Activated CD8-positive, alpha-beta T cell treated with anti-CD3 and anti-CD28 coated beads for 36 hours (primary cell): ENCODE measurements at regions not wholly inside any gene's neighbourhood (a gene's known extent, or its start where the extent isn't known, plus 50 kb on each side); places are given as distances from the start of the nearest gene placed in this dataset.

Experiments used
- ATAC-seq: fragments of 200-7000 bp; cut with Tn5 transposase; one replicate; pipeline ENCODE4 v1.10.0; 2021; ENCODE audit warnings: mild to moderate bottlenecking, moderate library complexity
- CTCF ChIA-PET: fragments of 350-600 bp; sonication (Branson Sonifier 250); formaldehyde crosslinking; loops from one replicate; lab custom pipeline; 2021; ENCODE audit warnings: antibody characterized with exemption; lab: Charles Lee
- POLR2A ChIA-PET: fragments of 350-600 bp; sonication (Branson Sonifier 250); formaldehyde crosslinking; loops from one replicate; lab custom pipeline; 2021; ENCODE audit warnings: antibody characterized with exemption; lab: Charles Lee
- DNase-seq: peaks from one replicate; pipeline ENCODE4 v3.0.0-alpha.2; 2020
- H3K27ac Mint-ChIP-seq: one replicate; pipeline ENCODE4 v1.8.0; 2021; ENCODE audit warnings: mild to moderate bottlenecking, mixed read lengths
- H3K27me3 Mint-ChIP-seq: one replicate; pipeline ENCODE4 v1.8.0; 2021; ENCODE audit warnings: mixed read lengths
- H3K36me3 Mint-ChIP-seq: one replicate; pipeline ENCODE4 v1.8.0; 2021; ENCODE audit warnings: low read depth, mixed read lengths
- H3K4me1 Mint-ChIP-seq: one replicate; pipeline ENCODE4 v1.8.0; 2021; ENCODE audit warnings: low read depth, mixed read lengths
- H3K4me3 Mint-ChIP-seq: one replicate; pipeline ENCODE4 v1.8.0; 2021; ENCODE audit warnings: mild to moderate bottlenecking, moderate library complexity, mixed read lengths
- H3K9me3 Mint-ChIP-seq: one replicate; pipeline ENCODE4 v1.8.0; 2021; ENCODE audit warnings: mixed read lengths
- CTCF ChIP-seq: fragments of 200-600 bp; IDR thresholded peaks from one replicate; pipeline ENCODE4 v1.8.0; 2022; ENCODE audit warnings: antibody characterized with exemption, mild to moderate bottlenecking
- intact Hi-C: fragments of 100-400 bp; cut with micrococcal nuclease; formaldehyde crosslinking; loops from one replicate; pipeline ENCODE4 v1.10.0; 2022

- intact Hi-C loops, result no loop called here
- peaks cover 10% of the 10 kb centered on the region for H3K27me3 Mint-ChIP-seq
- H3K36me3 Mint-ChIP-seq, result no peaks in the 10 kb centered on the region
- DNase-seq (no peak), ATAC-seq (no peak)
- ChIA-PET CTCF (interaction anchor here (0.8 kb wide), 1 partner anchor 53 kb away, joined by 3 read pairs; no protein-coding TSS in a partner anchor), POLR2A (no interaction called here)
- TF ChIP-seq CTCF, result no peak
- no peak overlapping the region for H3K4me3 Mint-ChIP-seq
- H3K4me1 Mint-ChIP-seq, result no peaks in the 10 kb centered on the region
- H3K9me3 Mint-ChIP-seq, result peaks cover 1% of the 10 kb centered on the region
- H3K27ac Mint-ChIP-seq, result no peak overlapping the region
Measured at GRCh38 chr17:5798094-5798493, 213.8 kb upstream of the NLRP1 start.

GRCh38 chr17:5800131-5800530, 215.8 kb upstream of the NLRP1 start:
- no peaks in the 10 kb centered on the region for H3K9me3 Mint-ChIP-seq
- TF ChIP-seq CTCF, result no peak
- intact Hi-C loops, result no loop called here
- DNase-seq, result no peak
- no peaks in the 10 kb centered on the region for H3K4me1 Mint-ChIP-seq
- H3K27me3 Mint-ChIP-seq, result peaks cover 16% of the 10 kb centered on the region
- H3K36me3 Mint-ChIP-seq, result no peaks in the 10 kb centered on the region
- no peak for ATAC-seq
- no peak overlapping the region for H3K4me3 Mint-ChIP-seq
- CTCF ChIA-PET, result no interaction called here
- POLR2A ChIA-PET, result no interaction called here
- no peak overlapping the region for H3K27ac Mint-ChIP-seq

GRCh38 chr17:5800646-5801045, 216.3 kb upstream of the NLRP1 start:
- ATAC-seq (no peak), DNase-seq (no peak)
- no peak overlapping the region for H3K4me3 Mint-ChIP-seq
- no peaks in the 10 kb centered on the region for H3K9me3 Mint-ChIP-seq
- peaks cover 16% of the 10 kb centered on the region for H3K27me3 Mint-ChIP-seq
- CTCF ChIA-PET, result no interaction called here
- no peak overlapping the region for H3K27ac Mint-ChIP-seq
- no peaks in the 10 kb centered on the region for H3K4me1 Mint-ChIP-seq
- H3K36me3 Mint-ChIP-seq, result no peaks in the 10 kb centered on the region
- POLR2A ChIA-PET, result no interaction called here
- TF ChIP-seq CTCF, result no peak
- intact Hi-C loops, result no loop called here

- Mint-ChIP-seq H3K4me1 (no peaks in the 10 kb centered on the region), H3K4me3 (no peak overlapping the region), H3K36me3 (no peaks in the 10 kb centered on the region), H3K9me3 (no peaks in the 10 kb centered on the region), H3K27me3 (peaks cover 13% of the 10 kb centered on the region), H3K27ac (no peak overlapping the region)
- ATAC-seq (no peak), DNase-seq (no peak)
- TF ChIP-seq CTCF, result no peak
- intact Hi-C loops, result no loop called here
- ChIA-PET POLR2A (interaction anchor here (0.7 kb wide), 1 partner anchor 11 kb away, joined by 3 read pairs; no protein-coding TSS in a partner anchor), CTCF (no interaction called here)
Measured at GRCh38 chr17:5804251-5804650, 219.9 kb upstream of the NLRP1 start.

GRCh38 chr17:5809056-5809455, 224.7 kb upstream of the NLRP1 start:
- peaks cover 16% of the 10 kb centered on the region for H3K9me3 Mint-ChIP-seq
- ATAC-seq (no peak), DNase-seq (no peak)
- H3K4me3 Mint-ChIP-seq, result no peak overlapping the region
- intact Hi-C loops, result no loop called here
- H3K36me3 Mint-ChIP-seq, result no peaks in the 10 kb centered on the region
- H3K27ac Mint-ChIP-seq, result no peak overlapping the region
- CTCF ChIA-PET, result no interaction called here
- no peaks in the 10 kb centered on the region for H3K4me1 Mint-ChIP-seq
- H3K27me3 Mint-ChIP-seq, result peaks cover 11% of the 10 kb centered on the region
- POLR2A ChIA-PET, result no interaction called here
- no peak for TF ChIP-seq CTCF
